ENCODE measurements at regions not wholly inside any gene's neighbourhood (a gene's known extent, or its start where the extent isn't known, plus 50 kb on each side); places are given as distances from the start of the nearest gene placed in this dataset.

GRCh38 chr12:65659681-65660080 lies 164.6 kb upstream of the HMGA2 start:
- no peak overlapping the region for H3K4me3 ChIP-seq
- no peaks in the 10 kb centered on the region for H3K79me2 ChIP-seq (ENCODE audit: control insufficient read depth, insufficient read depth, low read length)
- POLR2A ChIA-PET = no interaction called here
- intact Hi-C loops (cut with micrococcal nuclease) = no loop called here
- peak overlapping the region; percentile 38; the same call in 1 of the 2 replicates for H2AFZ ChIP-seq (ENCODE audit: low read depth, low read length)
- H4K20me1 ChIP-seq (replicated peaks; ENCODE audit: control insufficient read depth, insufficient read depth, low read length) = no peaks in the 10 kb centered on the region
- BruUV-seq (replicated peaks) = no TSS peak
- H3K4me1 ChIP-seq (replicated peaks in 1 of 2; ENCODE audit: control insufficient read depth in 2 of 2, insufficient read depth in 2 of 2, low read length in 2 of 2) = peaks cover 0 to 42% of the 10 kb centered on the region in 2 experiments; a peak in 3 of 5 replicates
- H3K27ac ChIP-seq (ENCODE audit: extremely low read depth, low read depth, low read length) = no peak overlapping the region
- 0% methylated on average over 1 of the region's 1 CpG for WGBS (ENCODE audit: insufficient coverage, low coverage, missing lambda C conversion rate)
- in situ Hi-C loops (cut with MboI) = no loop called here
- H3K9ac ChIP-seq (ENCODE audit: insufficient read depth in 1 of 2, low read depth in 2 of 2, low read length in 2 of 2) = no peak overlapping the region
- H3K36me3 ChIP-seq (ENCODE audit: control insufficient read depth, insufficient read depth, low read length) = no peaks in the 10 kb centered on the region
- no peak overlapping the region for H3K4me2 ChIP-seq (ENCODE audit: insufficient read depth, low read length)
- TF ChIP-seq ZFPM2 (CRISPR knock-in tag; IDR thresholded peaks at IDR 0.05) = no peak
- TF ChIP-seq XRCC3 (IDR thresholded peaks at IDR 0.05) = no peak
- TF ChIP-seq DPF2 (IDR thresholded peaks at IDR 0.05) = peak; percentile 32; the same call in 1 of the 2 replicates
- TF ChIP-seq MTA3 (IDR thresholded peaks at IDR 0.05; ENCODE audit: borderline replicate concordance) = no peak
- no peak for TF ChIP-seq TBP (optimal IDR thresholded peaks at IDR 0.05; ENCODE audit: low read depth, low read length)
- TF ChIP-seq NR2F6 (CRISPR knock-in tag; IDR thresholded peaks at IDR 0.05) = no peak
- 0 out of 2 replicates have a peak, but pooled peaks have one; percentile 35 for TF ChIP-seq FOSL1 (tag; conservative IDR thresholded peaks at IDR 0.05)
- no peak for TF ChIP-seq SRSF9 (IDR thresholded peaks at IDR 0.05; ENCODE audit: borderline replicate concordance, low read depth, low read length)
- peak; percentile 16; the same call in 1 of the 2 replicates for TF ChIP-seq PKNOX1 (IDR thresholded peaks at IDR 0.05)
- TF ChIP-seq ZNF354B (CRISPR knock-in tag; IDR thresholded peaks at IDR 0.05) = no peak
- no peak for TF ChIP-seq BRD9 (IDR thresholded peaks at IDR 0.05; ENCODE audit: low read depth, partially characterized antibody)
- no peak for TF ChIP-seq ZBTB12 (CRISPR knock-in tag; IDR thresholded peaks at IDR 0.05)
- TF ChIP-seq ARID1B (IDR thresholded peaks at IDR 0.05) = peak; percentile 44
- TF ChIP-seq MEIS2 (IDR thresholded peaks at IDR 0.05; ENCODE audit: partially characterized antibody) = peak; percentile 64
- peak; percentile 24; the same call in 1 of the 2 replicates for TF ChIP-seq CTBP1 (IDR thresholded peaks at IDR 0.05; ENCODE audit: borderline replicate concordance)
- CTCF ChIA-PET (ENCODE audit: low intra/inter-chr PET ratio) = no interaction called here
- H3K27me3 ChIP-seq (ENCODE audit: control insufficient read depth in 2 of 2, insufficient read depth in 2 of 2, low read length in 2 of 2) = no peaks in the 10 kb centered on the region
- FAIRE-seq (no peak), DNase-seq (ENCODE audit: extremely low read depth in 1 of 4, low spot score in 3 of 4) (peak in 3 of 4 experiments; percentile 19 to 37 (median 22)), ATAC-seq (no peak; the same call in 2 of the 3 replicates)
- no peaks in the 10 kb centered on the region for H3K9me1 ChIP-seq (ENCODE audit: control insufficient read depth, insufficient read depth, low read length)
- H3K9me3 ChIP-seq (replicated peaks; ENCODE audit: control insufficient read depth, insufficient read depth, low read depth, low read length) = no peaks in the 10 kb centered on the region
